ENCODE measurements at regions not wholly inside any gene's neighbourhood (a gene's known extent, or its start where the extent isn't known, plus 50 kb on each side); places are given as distances from the start of the nearest gene placed in this dataset.

GRCh38 chr16:6918646-6919045 is 414.0 kb upstream of the RBFOX1 start:
- TF ChIP-seq ZNF549 (tag by site-specific recombination; IDR thresholded peaks at IDR 0.05) (no peak), ZNF639 (tag by site-specific recombination; IDR thresholded peaks at IDR 0.05) (no peak), ZNF707 (tag by site-specific recombination; IDR thresholded peaks at IDR 0.05) (no peak), ZEB2 (tag by site-specific recombination; IDR thresholded peaks at IDR 0.05) (no peak), ZNF24 (tag by site-specific recombination; IDR thresholded peaks at IDR 0.05) (no peak)

Measured in HEK293 (cell line).